ENCODE measurements at regions not wholly inside any gene's neighbourhood (a gene's known extent, or its start where the extent isn't known, plus 50 kb on each side); places are given as distances from the start of the nearest gene placed in this dataset.

GRCh38 chr5:68395926-68396511, 180.5 kb downstream of the PIK3R1 start (continued):
- TF ChIP-seq NCOA2 (CRISPR knock-in tag; IDR thresholded peaks at IDR 0.05) (peak; percentile 24; the same call in 1 of the 2 replicates), TFE3 (CRISPR knock-in tag; IDR thresholded peaks at IDR 0.05) (peak; percentile 71), ZMYM2 (CRISPR knock-in tag; IDR thresholded peaks at IDR 0.05) (no peak), MXI1 (IDR thresholded peaks at IDR 0.05; ENCODE audit: borderline replicate concordance, low read depth, low read length) (no peak), ZNF572 (CRISPR knock-in tag; IDR thresholded peaks at IDR 0.05) (no peak), DRAP1 (CRISPR knock-in tag; IDR thresholded peaks at IDR 0.05) (no peak), ZMYM4 (CRISPR knock-in tag; IDR thresholded peaks at IDR 0.05) (peak; percentile 37; the same call in 1 of the 2 replicates), KAT7 (CRISPR knock-in tag; IDR thresholded peaks at IDR 0.05; ENCODE audit: borderline replicate concordance) (no peak), GATAD1 (CRISPR knock-in tag; IDR thresholded peaks at IDR 0.05) (no peak), FOXC1 (CRISPR knock-in tag; IDR thresholded peaks at IDR 0.05; ENCODE audit: borderline replicate concordance) (no peak), HINFP (CRISPR knock-in tag; IDR thresholded peaks at IDR 0.05; ENCODE audit: low read depth) (no peak), ZBTB49 (CRISPR knock-in tag; IDR thresholded peaks at IDR 0.05; ENCODE audit: borderline replicate concordance) (no peak), ZNF597 (CRISPR knock-in tag; IDR thresholded peaks at IDR 0.05) (no peak), SAP130 (CRISPR knock-in tag; IDR thresholded peaks at IDR 0.05; ENCODE audit: low read depth) (no peak), KLF15 (CRISPR knock-in tag; IDR thresholded peaks at IDR 0.05; ENCODE audit: borderline replicate concordance) (no peak), PLSCR1 (CRISPR knock-in tag; IDR thresholded peaks at IDR 0.05; ENCODE audit: borderline replicate concordance) (no peak), TERF1 (CRISPR knock-in tag; IDR thresholded peaks at IDR 0.05) (no peak)

All from HepG2 (cell line).